Esophagus muscularis mucosa (tissue), 4 donors: ENCODE measurements at regions not wholly inside any gene's neighbourhood (a gene's known extent, or its start where the extent isn't known, plus 50 kb on each side); places are given as distances from the start of the nearest gene placed in this dataset.

ENCODE experiments used
- DNase-seq: peaks from one replicate; pipeline ENCODE4 v3.0.0-alpha.2; 2017; ENCODE audit errors: extremely low spot score
- H3K27ac ChIP-seq, 4 donors: fragments of 200-600 bp; sonication (generic); replicated peaks in 1 of 4; 1 replicate in 3 of 4; 2 replicates in 1 of 4; pipeline ENCODE4 v1.5.1; 2016 to 2019; ENCODE audit warnings: mild to moderate bottlenecking in 1 of 4
- H3K27me3 ChIP-seq, 4 donors: fragments of 200-600 bp; sonication (generic); one replicate each; pipeline versions ENCODE4 v1.5.1 to v1.6.0; 2016 to 2019
- H3K36me3 ChIP-seq, 4 donors: fragments of 200-600 bp; sonication (generic); one replicate each; pipeline ENCODE4 v1.5.1; 2016 to 2019
- H3K4me1 ChIP-seq, 4 donors: fragments of 200-600 bp; sonication (generic); one replicate each; pipeline ENCODE4 v1.5.1; 2016 to 2019
- H3K4me3 ChIP-seq, 4 donors: fragments of 200-600 bp; sonication (generic); 1 replicate in 2 of 4; 2 replicates in 2 of 4; pipeline ENCODE4 v1.5.1; 2016 to 2019; ENCODE audit warnings: mild to moderate bottlenecking in 4 of 4, moderate library complexity in 1 of 4
- H3K9me3 ChIP-seq, 4 donors: fragments of 200-600 bp; sonication (generic); 1 replicate in 3 of 4; 2 replicates in 1 of 4; pipeline ENCODE4 v1.5.1; 2016 to 2019
- CTCF ChIP-seq, 3 experiments: fragments of 200-600 bp in 2 of 3; fragments of 450-650 bp in 1 of 3; sonication (generic) in 2 of 3; IDR thresholded peaks; one replicate each; pipeline ENCODE4 v1.5.1; 2017 to 2019; ENCODE audit warnings: antibody characterized with exemption in 3 of 3, mild to moderate bottlenecking in 2 of 3, moderate library complexity in 1 of 3
- EP300 ChIP-seq: sonication (generic); formaldehyde crosslinking; IDR thresholded peaks from one replicate; pipeline ENCODE4 v1.6.1; 2017; ENCODE audit warnings: antibody characterized with exemption
- POLR2A ChIP-seq: fragments of 450-650 bp; IDR thresholded peaks from one replicate; pipeline ENCODE4 v1.6.1; 2017; ENCODE audit warnings: antibody characterized with exemption, moderate library complexity, mild to moderate bottlenecking, low read depth
- POLR2AphosphoS5 ChIP-seq, 2 donors: sonication (generic); formaldehyde crosslinking; IDR thresholded peaks; one replicate each; pipeline ENCODE4 v1.6.1; 2017; ENCODE audit warnings: antibody characterized with exemption in 2 of 2
- WGBS: methylation state at CpG from one replicate; pipeline ENCODE4 v1.1.5; 2018; 5-methylcytosine and 5-hydroxymethylcytosine counted together
- intact Hi-C: fragments of 100-400 bp; cut with DNase I; formaldehyde crosslinking; loops from one replicate; pipeline ENCODE4 v1.15.1; 2023

DNA sequence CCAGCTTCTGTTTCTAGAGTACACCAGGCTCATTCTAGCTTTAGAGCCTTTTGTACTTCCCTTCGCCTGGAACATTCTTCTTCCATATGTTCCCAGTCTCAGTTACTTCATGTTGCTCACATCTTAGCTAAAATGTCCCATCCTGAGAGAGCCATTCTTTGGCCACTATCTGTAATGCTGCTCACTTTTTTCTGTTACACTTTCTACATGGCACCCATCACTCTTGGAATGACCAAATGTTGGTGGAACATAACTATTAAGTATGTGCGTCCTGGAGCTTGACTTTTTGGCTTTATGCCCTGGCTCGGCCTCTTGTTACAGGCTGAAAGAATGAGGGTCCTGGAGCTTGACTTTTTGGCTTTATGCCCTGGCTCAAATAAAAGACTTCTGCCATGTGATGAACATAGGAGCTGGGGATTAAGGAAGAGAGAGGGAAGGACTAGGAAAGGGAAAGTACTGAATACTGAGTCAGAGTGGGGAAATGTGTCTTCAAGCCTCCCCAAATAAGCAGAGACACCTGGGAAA lies 442.9 kb upstream of the ATP2B1 start:
- WGBS: 65% methylated on average over 3 of the region's 3 CpGs

GRCh38 chr12:90149453-90149852 lies 440.8 kb upstream of the ATP2B1 start:
- H3K27ac ChIP-seq: no peak overlapping the region
- H3K4me1 ChIP-seq: no peaks in the 10 kb centered on the region
- intact Hi-C loops: no loop called here
- no peaks in the 10 kb centered on the region for H3K36me3 ChIP-seq
- WGBS: 95% methylated on average over 1 of the region's 1 CpG
- H3K27me3 ChIP-seq: no peaks in the 10 kb centered on the region
- TF ChIP-seq POLR2A (no peak), POLR2AphosphoS5 (IDR thresholded peaks at IDR 0.05) (no peak), EP300 (no peak), CTCF (IDR thresholded peaks at IDR 0.05) (no peak)
- no peak overlapping the region for H3K4me3 ChIP-seq
- no peaks in the 10 kb centered on the region for H3K9me3 ChIP-seq
- DNase-seq: no peak

More for the DNA sequence above, 442.9 kb upstream of the ATP2B1 start:
- no peak overlapping the region for H3K4me3 ChIP-seq
- no peak overlapping the region for H3K27ac ChIP-seq
- no peaks in the 10 kb centered on the region for H3K27me3 ChIP-seq
- TF ChIP-seq POLR2A (no peak), CTCF (IDR thresholded peaks at IDR 0.05) (no peak), EP300 (no peak), POLR2AphosphoS5 (IDR thresholded peaks at IDR 0.05) (no peak)
- H3K9me3 ChIP-seq: no peaks in the 10 kb centered on the region
- intact Hi-C loops: no loop called here
- no peak for DNase-seq
- H3K36me3 ChIP-seq: no peaks in the 10 kb centered on the region
- no peaks in the 10 kb centered on the region for H3K4me1 ChIP-seq

GRCh38 chr12:90129366-90130030 lies 420.9 kb upstream of the ATP2B1 start:
- TF ChIP-seq CTCF (IDR thresholded peaks at IDR 0.05) (no peak), POLR2A (no peak), EP300 (no peak), POLR2AphosphoS5 (IDR thresholded peaks at IDR 0.05) (no peak)
- DNase-seq: no peak

GRCh38 chr12:90128526-90128925 lies 419.9 kb upstream of the ATP2B1 start:
- intact Hi-C loops: no loop called here
- Histone ChIP-seq H3K4me3 (no peak overlapping the region), H3K9me3 (no peaks in the 10 kb centered on the region), H3K4me1 (no peaks in the 10 kb centered on the region), H3K36me3 (no peaks in the 10 kb centered on the region), H3K27ac (no peak overlapping the region), H3K27me3 (no peaks in the 10 kb centered on the region)
- WGBS: 59% methylated on average over 3 of the region's 4 CpGs
- no peak for TF ChIP-seq POLR2A
- TF ChIP-seq POLR2AphosphoS5 (IDR thresholded peaks at IDR 0.05): no peak
- TF ChIP-seq EP300: no peak
- no peak for TF ChIP-seq CTCF (IDR thresholded peaks at IDR 0.05)
- DNase-seq: no peak

More at GRCh38 chr12:90129366-90130030, 420.9 kb upstream of the ATP2B1 start:
- Histone ChIP-seq H3K27ac (no peak overlapping the region), H3K36me3 (no peaks in the 10 kb centered on the region), H3K4me1 (no peaks in the 10 kb centered on the region), H3K27me3 (no peaks in the 10 kb centered on the region), H3K9me3 (no peaks in the 10 kb centered on the region), H3K4me3 (no peak overlapping the region)
- WGBS: 88% methylated on average over 4 of the region's 4 CpGs
- intact Hi-C loops: no loop called here
